ENCODE measurements at regions not wholly inside any gene's neighbourhood (a gene's known extent, or its start where the extent isn't known, plus 50 kb on each side); places are given as distances from the start of the nearest gene placed in this dataset.

GRCh38 chr9:28547527-28547926 lies 974.2 kb upstream of the C9orf72 start:
- TF ChIP-seq EZH2phosphoT487 (IDR thresholded peaks at IDR 0.05; ENCODE audit: borderline replicate concordance, low read length), result no peak
- no peak for TF ChIP-seq CTCF (IDR thresholded peaks at IDR 0.05; ENCODE audit: low read depth, low read length, poor library complexity, severe bottlenecking)
- Histone ChIP-seq H3K27ac (ENCODE audit: low read depth, low read length) (no peak overlapping the region), H3K9me3 (ENCODE audit: control insufficient read depth, insufficient read depth, low read length) (no peaks in the 10 kb centered on the region), H3F3A (ENCODE audit: control insufficient read depth, insufficient read depth) (no peaks in the 10 kb centered on the region), H4K20me1 (ENCODE audit: control insufficient read depth, insufficient read depth, low read depth, low read length) (no peaks in the 10 kb centered on the region), H3K79me2 (ENCODE audit: control insufficient read depth, low read length) (no peaks in the 10 kb centered on the region), H3K9me2 (replicated peaks; ENCODE audit: control insufficient read depth, low read length) (no peaks in the 10 kb centered on the region), H3K4me2 (ENCODE audit: low read length) (no peak overlapping the region), H3K36me3 (ENCODE audit: control insufficient read depth, low read length) (no peaks in the 10 kb centered on the region), H3K27me3 (ENCODE audit: control insufficient read depth, low read length) (no peaks in the 10 kb centered on the region), H3K4me1 (ENCODE audit: control insufficient read depth, low read length) (no peaks in the 10 kb centered on the region), H3K4me3 (ENCODE audit: low read length) (no peak overlapping the region)

- Histone ChIP-seq H3K27me3 (ENCODE audit: control insufficient read depth, low read length) (no peaks in the 10 kb centered on the region), H3K79me2 (ENCODE audit: control insufficient read depth, low read length) (no peaks in the 10 kb centered on the region), H3K9me3 (ENCODE audit: control insufficient read depth, insufficient read depth, low read length) (no peaks in the 10 kb centered on the region), H3K4me2 (ENCODE audit: low read length) (no peak overlapping the region), H3K4me3 (ENCODE audit: low read length) (no peak overlapping the region), H3K27ac (ENCODE audit: low read depth, low read length) (no peak overlapping the region), H3K36me3 (ENCODE audit: control insufficient read depth, low read length) (no peaks in the 10 kb centered on the region), H4K20me1 (ENCODE audit: control insufficient read depth, insufficient read depth, low read depth, low read length) (no peaks in the 10 kb centered on the region), H3K4me1 (ENCODE audit: control insufficient read depth, low read length) (no peaks in the 10 kb centered on the region), H3F3A (ENCODE audit: control insufficient read depth, insufficient read depth) (no peaks in the 10 kb centered on the region), H3K9me2 (replicated peaks; ENCODE audit: control insufficient read depth, low read length) (no peaks in the 10 kb centered on the region)
- TF ChIP-seq EZH2phosphoT487 (IDR thresholded peaks at IDR 0.05; ENCODE audit: borderline replicate concordance, low read length), result no peak
- TF ChIP-seq CTCF (IDR thresholded peaks at IDR 0.05; ENCODE audit: low read depth, low read length, poor library complexity, severe bottlenecking), result no peak
Observed at GRCh38 chr9:28563291-28563934, 990.1 kb upstream of the C9orf72 start.

GRCh38 chr9:28583832-28584231 lies 1010.6 kb upstream of the C9orf72 start:
- Histone ChIP-seq H3K9me2 (replicated peaks; ENCODE audit: control insufficient read depth, low read length) (no peaks in the 10 kb centered on the region), H4K20me1 (ENCODE audit: control insufficient read depth, insufficient read depth, low read depth, low read length) (no peaks in the 10 kb centered on the region), H3K9me3 (ENCODE audit: control insufficient read depth, insufficient read depth, low read length) (peaks cover 4% of the 10 kb centered on the region; the same call in 1 of the 2 replicates), H3K4me3 (ENCODE audit: low read length) (no peak overlapping the region), H3F3A (ENCODE audit: control insufficient read depth, insufficient read depth) (no peaks in the 10 kb centered on the region), H3K27ac (ENCODE audit: low read depth, low read length) (no peak overlapping the region), H3K4me2 (ENCODE audit: low read length) (no peak overlapping the region), H3K79me2 (ENCODE audit: control insufficient read depth, low read length) (no peaks in the 10 kb centered on the region), H3K27me3 (ENCODE audit: control insufficient read depth, low read length) (no peaks in the 10 kb centered on the region), H3K36me3 (ENCODE audit: control insufficient read depth, low read length) (no peaks in the 10 kb centered on the region), H3K4me1 (ENCODE audit: control insufficient read depth, low read length) (no peaks in the 10 kb centered on the region)
- TF ChIP-seq EZH2phosphoT487 (IDR thresholded peaks at IDR 0.05; ENCODE audit: borderline replicate concordance, low read length), result no peak
- TF ChIP-seq CTCF (IDR thresholded peaks at IDR 0.05; ENCODE audit: low read depth, low read length, poor library complexity, severe bottlenecking), result no peak

All from DOHH2 (cell line).